ENCODE measurements at regions not wholly inside any gene's neighbourhood (a gene's known extent, or its start where the extent isn't known, plus 50 kb on each side); places are given as distances from the start of the nearest gene placed in this dataset.

GRCh38 chr6:93751969-93752368, 332.6 kb upstream of the EPHA7 start:
- TF ChIP-seq EP300 (IDR thresholded peaks at IDR 0.05) (no peak), CTCF (IDR thresholded peaks at IDR 0.05) (no peak), POLR2A (IDR thresholded peaks at IDR 0.05) (no peak)

Data from ovary (tissue), 3 donors.